ENCODE measurements at regions not wholly inside any gene's neighbourhood (a gene's known extent, or its start where the extent isn't known, plus 50 kb on each side); places are given as distances from the start of the nearest gene placed in this dataset.

DNA sequence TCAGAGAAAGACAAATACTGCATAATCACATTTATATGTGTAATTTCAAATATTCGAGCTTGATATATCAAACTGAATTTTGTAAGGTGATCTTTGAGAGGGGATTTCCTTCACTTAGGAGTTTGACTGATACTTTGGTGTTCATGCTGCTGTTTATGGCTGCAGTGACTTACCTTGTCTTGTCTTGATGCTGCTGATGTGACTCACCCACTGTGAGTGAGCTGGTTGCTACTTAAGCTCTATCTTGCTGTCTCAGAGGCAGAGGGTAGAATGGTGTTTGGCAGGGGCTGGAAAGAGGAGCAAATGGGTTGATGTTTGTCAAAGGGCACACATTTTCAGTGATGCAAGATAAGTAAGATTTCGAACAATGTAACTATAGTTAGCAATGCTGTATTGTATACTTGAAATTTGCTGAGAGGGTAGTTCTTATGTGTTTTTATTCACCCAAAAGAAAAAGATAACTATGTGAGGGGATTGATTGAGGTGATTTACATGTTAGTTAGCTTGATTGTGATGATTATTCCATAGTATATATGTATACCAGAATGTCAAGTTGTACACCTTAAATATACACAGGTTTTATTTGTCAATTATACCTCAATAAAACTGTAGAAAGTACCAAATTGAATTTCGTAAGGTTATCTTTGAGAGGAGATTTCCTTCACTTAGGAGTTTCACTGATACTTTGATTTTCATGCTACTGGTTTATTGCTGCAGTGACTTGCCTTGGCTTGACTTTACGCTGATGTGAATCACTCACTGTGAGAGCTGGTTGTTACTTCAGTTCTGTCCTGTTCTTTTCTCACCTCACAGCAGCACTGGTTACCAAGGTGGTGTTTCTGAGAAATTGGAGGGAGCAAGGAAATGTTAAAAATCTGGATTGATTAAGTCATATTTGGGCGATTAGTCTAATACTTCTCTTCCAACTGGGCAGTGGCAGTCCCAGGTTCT is 94.5 kb upstream of the SLC5A9 start:
- H3K4me1 ChIP-seq (ENCODE audit: insufficient read depth, low read length, poor library complexity, severe bottlenecking): no peaks in the 10 kb centered on the region
- H3K9me3 ChIP-seq (ENCODE audit: low read length): no peaks in the 10 kb centered on the region
- no TSS peak for BruUV-seq (replicated peaks)
- no peaks in the 10 kb centered on the region for H3K79me2 ChIP-seq (ENCODE audit: insufficient read depth, low read depth, low read length)
- intact Hi-C loops (cut with micrococcal nuclease; ENCODE audit: unreplicated experiment): no loop called here
- DNase-seq (ENCODE audit: low spot score): no peak
- H3K27ac ChIP-seq (ENCODE audit: low read depth, low read length, poor library complexity, severe bottlenecking): no peak overlapping the region
- TF ChIP-seq, protein P1, sequence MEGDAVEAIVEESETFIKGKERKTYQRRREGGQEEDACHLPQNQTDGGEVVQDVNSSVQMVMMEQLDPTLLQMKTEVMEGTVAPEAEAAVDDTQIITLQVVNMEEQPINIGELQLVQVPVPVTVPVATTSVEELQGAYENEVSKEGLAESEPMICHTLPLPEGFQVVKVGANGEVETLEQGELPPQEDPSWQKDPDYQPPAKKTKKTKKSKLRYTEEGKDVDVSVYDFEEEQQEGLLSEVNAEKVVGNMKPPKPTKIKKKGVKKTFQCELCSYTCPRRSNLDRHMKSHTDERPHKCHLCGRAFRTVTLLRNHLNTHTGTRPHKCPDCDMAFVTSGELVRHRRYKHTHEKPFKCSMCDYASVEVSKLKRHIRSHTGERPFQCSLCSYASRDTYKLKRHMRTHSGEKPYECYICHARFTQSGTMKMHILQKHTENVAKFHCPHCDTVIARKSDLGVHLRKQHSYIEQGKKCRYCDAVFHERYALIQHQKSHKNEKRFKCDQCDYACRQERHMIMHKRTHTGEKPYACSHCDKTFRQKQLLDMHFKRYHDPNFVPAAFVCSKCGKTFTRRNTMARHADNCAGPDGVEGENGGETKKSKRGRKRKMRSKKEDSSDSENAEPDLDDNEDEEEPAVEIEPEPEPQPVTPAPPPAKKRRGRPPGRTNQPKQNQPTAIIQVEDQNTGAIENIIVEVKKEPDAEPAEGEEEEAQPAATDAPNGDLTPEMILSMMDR (conservative IDR thresholded peaks at IDR 0.05; ENCODE audit: low read length): no peak
- no peak for TF ChIP-seq EZH2phosphoT487 (IDR thresholded peaks at IDR 0.05; ENCODE audit: borderline replicate concordance, low read depth, low read length)
- no peak overlapping the region for H3K4me2 ChIP-seq (ENCODE audit: low read length)
- H3K36me3 ChIP-seq (ENCODE audit: insufficient read depth, low read length): no peaks in the 10 kb centered on the region
- CTCF ChIA-PET (ENCODE audit: unreplicated experiment): no interaction called here
- POLR2A ChIA-PET: no interaction called here
- no peak overlapping the region for H3K4me3 ChIP-seq (ENCODE audit: low read depth, low read length, poor library complexity, severe bottlenecking)
- H2AFZ ChIP-seq (ENCODE audit: low read length): no peak overlapping the region
- H4K20me1 ChIP-seq (ENCODE audit: insufficient read depth, low read length): no peaks in the 10 kb centered on the region
- no peaks in the 10 kb centered on the region for H3K9me2 ChIP-seq (ENCODE audit: insufficient read depth, low read length)

DNA sequence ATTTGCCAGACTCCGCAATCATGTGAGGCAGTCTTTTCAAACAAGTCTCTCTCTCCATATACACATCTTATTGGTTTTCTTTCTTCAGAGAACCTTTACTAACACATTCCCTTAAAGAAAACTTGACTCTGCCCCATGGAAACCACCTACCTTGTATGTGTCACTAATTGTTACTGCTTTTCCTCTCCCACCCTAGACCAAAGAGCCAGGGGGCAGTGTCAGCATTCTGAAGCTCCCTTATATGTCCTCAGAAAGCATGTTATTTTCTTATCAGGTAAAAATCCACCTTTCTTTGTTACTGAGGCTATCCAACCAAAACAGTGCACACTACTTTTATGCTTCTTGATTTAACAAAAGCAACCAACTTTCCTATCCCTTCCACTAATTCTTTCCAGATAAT is 98.9 kb upstream of the SLC5A9 start:
- Histone ChIP-seq H2AFZ (ENCODE audit: low read length) (no peak overlapping the region), H3K4me2 (ENCODE audit: low read length) (no peak overlapping the region), H3K9me3 (ENCODE audit: low read length) (no peaks in the 10 kb centered on the region), H4K20me1 (ENCODE audit: insufficient read depth, low read length) (no peaks in the 10 kb centered on the region), H3K4me3 (ENCODE audit: low read depth, low read length, poor library complexity, severe bottlenecking) (no peak overlapping the region), H3K27ac (ENCODE audit: low read depth, low read length, poor library complexity, severe bottlenecking) (no peak overlapping the region), H3K36me3 (ENCODE audit: insufficient read depth, low read length) (no peaks in the 10 kb centered on the region), H3K79me2 (ENCODE audit: insufficient read depth, low read depth, low read length) (no peaks in the 10 kb centered on the region), H3K9me2 (ENCODE audit: insufficient read depth, low read length) (no peaks in the 10 kb centered on the region), H3K4me1 (ENCODE audit: insufficient read depth, low read length, poor library complexity, severe bottlenecking) (no peaks in the 10 kb centered on the region)
- TF ChIP-seq EZH2phosphoT487 (IDR thresholded peaks at IDR 0.05; ENCODE audit: borderline replicate concordance, low read depth, low read length): no peak
- TF ChIP-seq, protein P1 (conservative IDR thresholded peaks at IDR 0.05; ENCODE audit: low read length): no peak
- BruUV-seq (replicated peaks): no TSS peak
- intact Hi-C loops (cut with micrococcal nuclease; ENCODE audit: unreplicated experiment): no loop called here
- ChIA-PET CTCF (ENCODE audit: unreplicated experiment) (no interaction called here), POLR2A (no interaction called here)
- no peak for DNase-seq (ENCODE audit: low spot score)

DNA sequence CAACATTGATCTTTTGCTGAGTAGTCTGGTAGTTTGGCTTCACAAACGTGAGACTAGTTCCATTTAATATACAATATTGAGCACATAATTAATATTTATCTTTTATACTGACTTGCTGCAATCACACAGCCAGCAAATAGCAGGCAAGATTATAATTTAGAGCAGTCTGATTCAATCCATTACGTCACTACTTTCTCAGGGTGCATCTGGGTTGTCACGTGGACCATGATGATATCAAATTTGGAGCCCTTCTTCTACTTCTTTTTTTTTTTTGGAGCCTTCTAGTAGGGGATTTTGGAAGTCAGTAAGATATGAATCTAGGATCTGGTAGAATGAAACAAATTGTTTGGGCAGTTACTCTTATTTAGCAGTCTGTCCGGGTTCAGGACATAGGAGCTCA is 100.6 kb upstream of the SLC5A9 start:
- no peak overlapping the region for H2AFZ ChIP-seq (ENCODE audit: low read length)
- H3K79me2 ChIP-seq (ENCODE audit: insufficient read depth, low read depth, low read length): no peaks in the 10 kb centered on the region
- no peaks in the 10 kb centered on the region for H3K36me3 ChIP-seq (ENCODE audit: insufficient read depth, low read length)
- H3K4me2 ChIP-seq (ENCODE audit: low read length): no peak overlapping the region
- no peaks in the 10 kb centered on the region for H3K4me1 ChIP-seq (ENCODE audit: insufficient read depth, low read length, poor library complexity, severe bottlenecking)
- no peak for DNase-seq (ENCODE audit: low spot score)
- no peak for TF ChIP-seq EZH2phosphoT487 (IDR thresholded peaks at IDR 0.05; ENCODE audit: borderline replicate concordance, low read depth, low read length)
- TF ChIP-seq, protein P1 (conservative IDR thresholded peaks at IDR 0.05; ENCODE audit: low read length): no peak
- no peaks in the 10 kb centered on the region for H3K9me3 ChIP-seq (ENCODE audit: low read length)
- intact Hi-C loops (cut with micrococcal nuclease; ENCODE audit: unreplicated experiment): no loop called here
- ChIA-PET CTCF (ENCODE audit: unreplicated experiment) (no interaction called here), POLR2A (no interaction called here)
- no peaks in the 10 kb centered on the region for H4K20me1 ChIP-seq (ENCODE audit: insufficient read depth, low read length)
- no peak overlapping the region for H3K4me3 ChIP-seq (ENCODE audit: low read depth, low read length, poor library complexity, severe bottlenecking)
- H3K9me2 ChIP-seq (ENCODE audit: insufficient read depth, low read length): no peaks in the 10 kb centered on the region
- no TSS peak for BruUV-seq (replicated peaks)
- H3K27ac ChIP-seq (ENCODE audit: low read depth, low read length, poor library complexity, severe bottlenecking): no peak overlapping the region
